Adipocyte (in vitro differentiated cells): ENCODE measurements at regions not wholly inside any gene's neighbourhood (a gene's known extent, or its start where the extent isn't known, plus 50 kb on each side); places are given as distances from the start of the nearest gene placed in this dataset.

Experiments
- DNase-seq: peaks from one replicate; pipeline ENCODE4 v3.0.0-alpha.2; 2015; ENCODE audit warnings: low read depth
- H3K27me3 ChIP-seq: replicated peaks from 2 replicates; pipeline ENCODE4 v1.7.0; 2013; ENCODE audit warnings: mild to moderate bottlenecking, low read length, moderate library complexity; ENCODE audit not compliant: control insufficient read depth, insufficient read depth
- H3K36me3 ChIP-seq: 2 replicates; pipeline ENCODE4 v1.7.0; 2013; ENCODE audit warnings: low read length, mild to moderate bottlenecking, moderate library complexity; ENCODE audit not compliant: control insufficient read depth, insufficient read depth, severe bottlenecking
- H3K4me1 ChIP-seq: 2 replicates; pipeline ENCODE4 v1.7.0; 2013; ENCODE audit warnings: mild to moderate bottlenecking, low read length, moderate library complexity; ENCODE audit not compliant: control insufficient read depth, insufficient read depth
- H3K4me3 ChIP-seq: 2 replicates; pipeline ENCODE4 v1.7.0; 2013; ENCODE audit warnings: mild to moderate bottlenecking, low read length, moderate library complexity
- H3K9ac ChIP-seq: 2 replicates; pipeline ENCODE4 v1.7.0; 2013; ENCODE audit warnings: mild to moderate bottlenecking, low read length, moderate library complexity
- H3K9me3 ChIP-seq: 2 replicates; pipeline ENCODE4 v1.7.0; 2013; ENCODE audit warnings: mild to moderate bottlenecking, low read length, moderate library complexity; ENCODE audit not compliant: control insufficient read depth

DNA sequence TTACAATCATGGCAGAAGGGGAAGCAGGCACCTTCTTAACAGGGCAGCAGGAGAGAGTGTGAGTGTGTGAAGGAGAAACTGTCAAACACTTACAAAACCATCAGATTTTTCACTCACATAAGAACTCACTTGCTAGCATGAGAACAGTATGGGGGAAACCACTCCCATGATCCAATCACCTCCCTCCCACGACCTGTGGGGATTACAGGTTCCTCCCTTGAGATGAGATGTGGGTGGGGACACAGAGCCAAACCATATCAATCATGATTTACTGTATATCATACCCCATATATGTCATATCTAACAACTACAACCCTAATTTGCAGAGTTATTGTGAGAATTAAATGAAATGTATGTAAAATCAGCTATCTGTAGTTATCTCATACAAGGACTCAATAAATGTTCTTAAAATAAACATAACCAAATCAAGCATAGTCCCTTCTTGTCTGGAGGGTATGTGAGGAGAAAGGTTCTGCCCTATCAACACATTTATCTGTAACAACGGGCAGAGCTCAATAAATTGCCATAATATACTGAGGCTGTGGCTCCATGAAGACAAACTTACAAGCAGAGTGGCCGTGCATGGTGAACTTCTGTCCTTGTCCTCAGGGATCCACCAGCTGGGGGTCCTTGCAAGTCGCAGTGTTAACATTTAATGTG is 504.7 kb downstream of the SOX2 start:
- no peaks in the 10 kb centered on the region for H3K36me3 ChIP-seq
- H3K27me3 ChIP-seq, result peaks cover 16% of the 10 kb centered on the region
- no peaks in the 10 kb centered on the region for H3K9me3 ChIP-seq
- no peak for DNase-seq
- no peak overlapping the region for H3K9ac ChIP-seq
- H3K4me3 ChIP-seq, result no peak overlapping the region
- H3K4me1 ChIP-seq, result no peaks in the 10 kb centered on the region

DNA sequence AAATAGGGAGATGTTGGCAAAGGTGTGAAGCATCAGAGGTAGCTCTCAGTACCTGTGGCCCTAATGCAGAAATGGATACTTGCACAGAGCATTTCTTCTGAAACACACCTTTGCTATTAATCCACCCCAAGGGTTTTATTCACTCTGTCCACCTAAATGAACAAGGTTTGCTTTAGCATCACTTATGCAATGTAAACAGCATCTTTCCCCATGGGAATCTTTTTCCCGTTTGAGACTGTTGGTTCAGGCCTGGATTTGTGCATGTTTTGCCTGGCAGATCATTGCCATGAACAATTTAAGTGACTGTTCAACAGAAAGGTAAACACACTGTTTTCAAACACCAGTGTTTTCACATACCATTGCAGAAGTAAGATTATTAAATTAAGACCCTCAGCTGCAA is 508.3 kb downstream of the SOX2 start:
- H3K27me3 ChIP-seq, result peaks cover 10% of the 10 kb centered on the region
- no peak for DNase-seq

DNA sequence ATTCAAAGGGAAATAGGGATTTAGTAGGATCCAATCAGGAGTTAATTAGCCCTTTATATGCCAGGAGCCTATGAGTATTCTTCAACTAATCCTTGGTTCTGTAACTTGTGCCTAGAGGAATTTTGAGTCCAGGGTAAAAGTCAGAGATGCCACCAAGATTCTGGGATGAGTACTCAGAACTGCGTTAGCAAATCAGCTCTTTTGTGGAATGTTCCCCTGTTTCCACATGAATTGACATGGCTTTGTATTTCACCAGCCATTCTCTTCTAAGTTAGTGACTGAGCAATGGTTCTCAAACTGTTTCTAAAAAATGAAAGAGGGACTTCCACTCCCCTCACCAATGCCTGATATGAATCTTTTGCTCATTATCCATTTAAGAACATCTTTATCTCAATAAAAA is 508.7 kb downstream of the SOX2 start:
- Histone ChIP-seq H3K9ac (no peak overlapping the region), H3K4me1 (no peaks in the 10 kb centered on the region), H3K36me3 (no peaks in the 10 kb centered on the region), H3K27me3 (peaks cover 10% of the 10 kb centered on the region), H3K9me3 (peaks cover 9% of the 10 kb centered on the region), H3K4me3 (no peak overlapping the region)
- DNase-seq, result no peak

More for the DNA sequence above, 508.3 kb downstream of the SOX2 start:
- peaks cover 9% of the 10 kb centered on the region for H3K9me3 ChIP-seq
- no peaks in the 10 kb centered on the region for H3K36me3 ChIP-seq
- no peaks in the 10 kb centered on the region for H3K4me1 ChIP-seq
- H3K4me3 ChIP-seq, result no peak overlapping the region
- no peak overlapping the region for H3K9ac ChIP-seq

DNA sequence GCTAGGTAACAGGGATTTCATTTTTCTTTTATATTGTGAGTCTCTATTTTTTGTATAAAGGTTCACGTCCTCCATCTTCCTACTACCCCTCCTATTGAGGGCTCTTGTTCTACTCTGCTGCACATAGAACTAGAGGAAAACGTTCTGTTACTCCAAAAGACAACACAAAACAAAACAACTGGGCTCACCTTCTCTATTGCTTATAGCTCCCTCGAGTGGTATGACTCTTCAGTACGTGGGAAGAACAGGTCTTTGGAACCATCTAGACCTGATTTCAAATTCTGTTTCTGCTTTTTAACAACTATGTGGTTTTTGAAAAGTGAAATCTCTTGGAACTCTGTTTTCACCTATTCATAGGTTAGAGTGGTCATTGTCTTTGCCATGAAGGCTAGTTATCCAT is 515.3 kb downstream of the SOX2 start:
- Histone ChIP-seq H3K4me1 (no peaks in the 10 kb centered on the region), H3K9ac (no peak overlapping the region), H3K9me3 (peaks cover 9% of the 10 kb centered on the region), H3K27me3 (no peaks in the 10 kb centered on the region), H3K36me3 (no peaks in the 10 kb centered on the region), H3K4me3 (no peak overlapping the region)
- DNase-seq, result no peak

DNA sequence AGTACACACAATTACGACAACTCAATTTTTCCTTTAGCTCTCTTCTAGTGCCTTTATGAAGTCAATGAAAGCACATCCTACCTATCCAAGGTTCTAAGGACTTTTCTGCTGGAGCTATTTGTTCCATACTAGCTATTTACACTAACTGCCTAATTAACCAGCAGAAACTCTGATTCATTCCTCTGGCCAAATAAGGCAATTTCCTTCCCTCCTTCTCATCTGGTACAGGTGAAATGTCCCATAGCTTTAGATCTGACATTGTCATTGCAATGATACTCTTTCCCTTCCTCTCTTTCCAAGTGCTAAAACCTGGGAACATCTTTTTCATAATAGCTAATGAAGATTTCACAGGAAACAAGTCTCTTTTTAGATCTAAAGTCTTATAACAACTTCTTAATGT is 521.7 kb downstream of the SOX2 start:
- DNase-seq, result no peak
- Histone ChIP-seq H3K4me1 (peaks cover 12% of the 10 kb centered on the region), H3K27me3 (no peaks in the 10 kb centered on the region), H3K9ac (no peak overlapping the region), H3K9me3 (no peaks in the 10 kb centered on the region), H3K36me3 (no peaks in the 10 kb centered on the region), H3K4me3 (no peak overlapping the region)

DNA sequence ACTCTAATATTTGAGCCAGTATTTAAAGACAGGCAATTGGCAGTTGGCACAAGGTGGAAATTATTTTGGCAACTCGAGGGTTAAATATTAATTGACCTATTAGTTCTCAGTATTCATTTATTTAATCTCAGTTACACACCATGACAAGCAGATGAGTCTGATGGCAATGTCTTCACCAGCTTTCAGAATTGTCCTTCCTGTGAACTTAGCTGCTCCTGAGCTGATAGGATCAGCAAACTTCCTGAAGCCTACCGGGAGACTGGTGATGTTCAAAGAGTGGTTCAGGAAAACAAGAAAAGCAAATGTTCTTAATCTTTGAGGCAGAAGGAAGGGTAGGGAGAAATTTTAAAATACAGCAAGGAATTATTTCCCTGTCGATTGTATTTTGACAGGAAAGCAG is 522.2 kb downstream of the SOX2 start:
- H3K9ac ChIP-seq, result no peak overlapping the region
- no peaks in the 10 kb centered on the region for H3K36me3 ChIP-seq
- peaks cover 12% of the 10 kb centered on the region for H3K4me1 ChIP-seq
- H3K9me3 ChIP-seq, result no peaks in the 10 kb centered on the region
- DNase-seq, result no peak
- H3K4me3 ChIP-seq, result no peak overlapping the region
- H3K27me3 ChIP-seq, result no peaks in the 10 kb centered on the region

DNA sequence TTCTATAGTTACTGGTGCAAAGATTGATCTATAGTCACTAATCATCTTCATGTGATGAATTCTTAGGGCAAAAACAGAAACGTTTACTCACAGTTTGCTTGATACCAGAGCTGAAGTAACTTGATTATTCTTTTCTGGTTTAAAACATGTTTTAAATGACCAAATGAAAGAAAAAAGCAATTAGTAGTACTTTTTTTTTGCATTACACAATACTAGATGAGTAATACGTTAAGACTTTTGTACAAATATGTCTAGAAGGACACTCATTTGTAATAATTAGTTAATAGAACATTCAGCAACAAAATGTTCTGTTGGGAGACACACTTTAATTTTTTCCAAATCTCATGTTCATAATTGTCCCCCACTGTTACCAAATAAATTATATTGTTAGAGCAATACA is 523.2 kb downstream of the SOX2 start:
- Histone ChIP-seq H3K9me3 (no peaks in the 10 kb centered on the region), H3K9ac (no peak overlapping the region), H3K36me3 (no peaks in the 10 kb centered on the region), H3K27me3 (no peaks in the 10 kb centered on the region), H3K4me3 (no peak overlapping the region), H3K4me1 (peaks cover 12% of the 10 kb centered on the region)
- DNase-seq, result no peak

DNA sequence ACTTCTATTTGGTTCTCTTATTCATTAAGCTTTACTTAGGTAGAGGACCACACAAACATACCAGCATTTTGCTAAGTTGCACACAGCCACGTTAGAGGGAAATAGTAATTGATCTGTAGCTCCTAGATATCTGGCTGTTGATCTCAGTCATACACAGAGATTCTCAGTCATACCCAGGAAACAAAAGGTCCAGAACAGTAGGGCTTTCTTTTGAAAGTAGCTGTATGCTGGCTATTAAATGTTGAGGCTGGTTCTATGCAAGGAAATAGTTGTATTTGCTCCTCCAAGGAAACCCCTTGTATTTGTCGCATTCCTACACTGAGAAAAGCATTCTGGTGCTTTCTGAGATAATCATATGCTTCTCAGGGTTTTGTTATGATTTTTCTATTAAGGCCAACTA is 523.8 kb downstream of the SOX2 start:
- Histone ChIP-seq H3K36me3 (no peaks in the 10 kb centered on the region), H3K9ac (no peak overlapping the region), H3K4me1 (peaks cover 12% of the 10 kb centered on the region), H3K9me3 (no peaks in the 10 kb centered on the region), H3K27me3 (no peaks in the 10 kb centered on the region), H3K4me3 (no peak overlapping the region)
- no peak for DNase-seq

DNA sequence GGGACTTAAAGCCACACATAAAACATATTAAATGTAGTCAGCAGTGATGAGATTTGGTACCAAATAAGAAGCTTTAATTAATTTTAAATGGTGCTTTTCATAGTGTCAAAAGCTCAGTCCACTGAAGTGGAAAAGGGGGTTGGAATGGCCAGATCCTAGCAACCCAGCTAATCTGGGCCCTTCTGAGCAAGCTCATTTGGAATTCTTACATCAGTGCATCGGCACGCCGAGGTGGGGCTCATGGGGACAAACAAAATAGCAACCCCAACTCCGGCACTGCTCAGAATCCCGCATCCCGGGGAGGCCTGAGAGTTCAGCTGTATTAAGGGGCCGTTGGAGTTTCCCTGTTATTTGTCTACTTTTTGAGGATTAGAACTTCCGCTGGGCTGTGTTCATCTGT is 526.4 kb downstream of the SOX2 start:
- Histone ChIP-seq H3K36me3 (no peaks in the 10 kb centered on the region), H3K9me3 (no peaks in the 10 kb centered on the region), H3K9ac (no peak overlapping the region), H3K4me3 (no peak overlapping the region), H3K27me3 (no peaks in the 10 kb centered on the region), H3K4me1 (peaks cover 27% of the 10 kb centered on the region)
- DNase-seq, result no peak

DNA sequence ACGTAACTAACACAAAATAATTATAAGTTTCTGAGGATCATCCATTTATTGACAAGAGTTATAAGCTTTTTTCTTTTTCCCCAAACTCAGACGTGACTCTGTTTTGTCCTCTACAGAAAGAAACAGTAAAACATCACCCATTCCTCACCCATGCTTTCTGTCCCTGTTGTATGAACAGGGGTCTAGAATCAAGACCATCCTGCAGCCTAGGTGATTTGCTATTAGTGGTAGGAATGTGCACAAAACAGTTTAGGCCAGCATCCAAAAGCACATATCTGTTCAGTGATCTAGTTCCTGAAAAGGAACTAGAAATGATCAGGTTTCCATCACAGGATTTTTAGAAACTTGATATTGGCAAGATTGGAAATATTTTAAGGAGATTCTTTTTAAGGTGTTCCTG is 527.6 kb downstream of the SOX2 start:
- Histone ChIP-seq H3K9ac (no peak overlapping the region), H3K36me3 (no peaks in the 10 kb centered on the region), H3K4me1 (peaks cover 27% of the 10 kb centered on the region), H3K27me3 (no peaks in the 10 kb centered on the region), H3K4me3 (no peak overlapping the region), H3K9me3 (no peaks in the 10 kb centered on the region)
- no peak for DNase-seq

DNA sequence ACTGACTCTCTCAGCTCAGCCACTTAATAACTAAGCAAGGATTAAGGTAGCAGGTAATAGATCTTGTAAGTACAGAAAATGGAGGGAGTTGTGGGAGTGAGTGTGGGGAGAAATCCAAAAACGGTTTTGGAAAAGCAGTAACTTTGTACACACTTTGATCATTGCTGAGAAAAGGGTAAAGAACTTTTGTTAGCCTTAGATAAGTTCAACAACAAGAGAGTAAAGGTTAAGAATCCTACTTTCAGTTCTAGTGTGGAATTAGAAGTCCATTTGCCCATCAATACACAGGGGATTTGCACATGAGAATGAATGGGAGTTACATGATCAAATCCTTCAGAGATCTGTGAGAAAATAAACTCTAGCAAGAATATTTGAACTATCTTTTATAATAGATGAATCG is 528.7 kb downstream of the SOX2 start:
- Histone ChIP-seq H3K9ac (no peak overlapping the region), H3K4me3 (no peak overlapping the region), H3K4me1 (peaks cover 16% of the 10 kb centered on the region), H3K27me3 (no peaks in the 10 kb centered on the region), H3K36me3 (no peaks in the 10 kb centered on the region), H3K9me3 (no peaks in the 10 kb centered on the region)
- no peak for DNase-seq

DNA sequence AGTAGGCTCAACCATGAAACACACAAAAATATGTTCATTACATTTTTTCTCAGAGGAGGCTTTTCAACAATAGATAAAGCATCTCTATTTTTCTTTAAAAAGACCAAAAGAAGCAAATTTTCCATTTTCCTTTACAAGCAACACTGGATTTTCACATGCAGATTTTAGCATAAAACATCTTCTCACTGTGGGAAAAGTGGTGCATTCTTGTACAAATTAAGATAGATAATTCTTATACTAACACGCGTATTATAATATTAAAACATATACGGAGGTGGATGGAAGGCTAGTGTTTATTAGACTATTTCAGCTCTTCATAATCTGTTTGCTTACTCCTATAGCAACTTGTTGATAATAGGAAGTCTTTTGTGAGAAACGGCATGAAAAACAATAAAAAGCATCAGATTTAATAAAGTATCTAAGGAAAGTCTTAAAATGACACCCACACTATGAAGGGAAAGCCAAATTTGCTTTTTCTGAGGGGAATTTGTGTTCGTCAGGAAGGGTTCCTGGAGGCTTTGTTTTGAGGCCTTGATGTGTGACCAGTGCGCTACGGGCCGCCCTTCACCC is 529.6 kb downstream of the SOX2 start:
- Histone ChIP-seq H3K27me3 (no peaks in the 10 kb centered on the region), H3K4me1 (peaks cover 15% of the 10 kb centered on the region), H3K4me3 (no peak overlapping the region), H3K36me3 (no peaks in the 10 kb centered on the region), H3K9me3 (no peaks in the 10 kb centered on the region), H3K9ac (no peak overlapping the region)
- DNase-seq, result no peak
